Heart left ventricle (tissue), 16 donors: ENCODE measurements at regions not wholly inside any gene's neighbourhood (a gene's known extent, or its start where the extent isn't known, plus 50 kb on each side); places are given as distances from the start of the nearest gene placed in this dataset.

ENCODE experiments used
- ATAC-seq, 4 donors: fragments of 200-7000 bp; cut with Tn5 transposase; one replicate each; pipeline ENCODE4 v1.9.1; 2020 to 2022; ENCODE audit warnings: moderate library complexity in 4 of 4, mild to moderate bottlenecking in 3 of 4, moderate number of reproducible peaks in 1 of 4
- DNase-seq, 5 donors: peaks; one replicate each; pipeline ENCODE4 v3.0.0-alpha.2; 2020
- H3K27ac ChIP-seq, 12 donors: fragments of 200-600 bp; sonication (generic) in 4 of 12; one replicate each; pipeline versions ENCODE4 v1.5.0 to v1.8.0; 2016 to 2022; ENCODE audit warnings: mild to moderate bottlenecking in 2 of 12
- H3K27me3 ChIP-seq, 9 donors: fragments of 200-600 bp; sonication (generic) in 2 of 9; one replicate each; pipeline versions ENCODE4 v1.5.1 to v1.8.0; 2016 to 2022; ENCODE audit warnings: mild to moderate bottlenecking in 3 of 9
- H3K36me3 ChIP-seq, 9 donors: fragments of 200-600 bp; sonication (generic) in 2 of 9; one replicate each; pipeline versions ENCODE4 v1.5.0 to v1.8.0; 2018 to 2022; ENCODE audit warnings: mild to moderate bottlenecking in 2 of 9
- H3K4me1 ChIP-seq, 12 donors: fragments of 200-600 bp; sonication (generic) in 4 of 12; one replicate each; pipeline versions ENCODE4 v1.5.0 to v1.8.0; 2016 to 2022; ENCODE audit warnings: mild to moderate bottlenecking in 3 of 12
- H3K4me3 ChIP-seq, 12 donors: fragments of 200-600 bp; sonication (generic) in 4 of 12; one replicate each; pipeline versions ENCODE4 v1.5.0 to v1.8.0; 2017 to 2022; ENCODE audit warnings: mild to moderate bottlenecking in 9 of 12, moderate library complexity in 4 of 12
- H3K9me3 ChIP-seq, 12 donors: fragments of 200-600 bp; sonication (generic) in 4 of 12; one replicate each; pipeline versions ENCODE4 v1.5.0 to v1.8.0; 2016 to 2022; ENCODE audit warnings: mild to moderate bottlenecking in 1 of 12
- POLR2A ChIP-seq, 2 donors: fragments of 450-650 bp; IDR thresholded peaks; one replicate each; pipeline ENCODE4 v1.6.1; 2017; ENCODE audit warnings: antibody characterized with exemption in 2 of 2, mild to moderate bottlenecking in 2 of 2, moderate library complexity in 2 of 2
- WGBS, 4 donors: extraction: QIAGEN DNeasy Blood & Tissue Kit in 2 of 4; methylation state at CpG; one replicate each; pipeline versions ENCODE4 v1.1.5 to v1.1.7; 2013 to 2018; 5-methylcytosine and 5-hydroxymethylcytosine counted together
- intact Hi-C, 10 donors: fragments of 100-400 bp; cut with DNase I; formaldehyde crosslinking; loops; one replicate each; pipeline versions ENCODE4 v1.11.1 to v1.14.2; 2022
- TF ChIP-seq, protein P1 (sequence below), 12 donors: fragments of 200-600 bp; sonication (generic) in 4 of 12; IDR thresholded peaks; one replicate each; pipeline versions ENCODE4 v1.5.0 to v1.8.0; 2018 to 2022; ENCODE audit warnings: antibody characterized with exemption in 12 of 12, mild to moderate bottlenecking in 5 of 12
- donor health status: ischemic (EF 13 %, LVEDD 7.1; RV severe dilation, severe dysfunction).
- donor health status: healthy with polysubstance abuse.
- donor health status: DM: no; HTN: yes; CAD: no.
- donor health status: DM: no; HTN: no; CAD: no.
- donor health status: ischemic (EF 25% LVEDD 6.9; RV normal size, moderate dysfunction).
- donor health status: ischemic (EF 25% LVEDD 5.7; RV mildly dilated, moderate dysfunction).
- donor health status: healthy.
- donor health status: DM: yes; HTN: yes; CAD: no.
- donor health status: ischemic (EF 35%, LVEDD 5.7; RV mildly dilated, moderate dysfunction).
- donor health status: nonischemic (EF 11% LVEDD 7.7; RV severe dilation, severe dysfunction).
- donor health status: DM: yes; HTN: yes; CAD: no.
- donor health status: PGD.
- donor health status: ischemic (EF 29% LVEDD 5.4; RV normal size, mild dysfunction).
- donor health status: nonischemic (EF 23%, LVEDD 6.1; RV moderate dilation, normal function).

DNA sequence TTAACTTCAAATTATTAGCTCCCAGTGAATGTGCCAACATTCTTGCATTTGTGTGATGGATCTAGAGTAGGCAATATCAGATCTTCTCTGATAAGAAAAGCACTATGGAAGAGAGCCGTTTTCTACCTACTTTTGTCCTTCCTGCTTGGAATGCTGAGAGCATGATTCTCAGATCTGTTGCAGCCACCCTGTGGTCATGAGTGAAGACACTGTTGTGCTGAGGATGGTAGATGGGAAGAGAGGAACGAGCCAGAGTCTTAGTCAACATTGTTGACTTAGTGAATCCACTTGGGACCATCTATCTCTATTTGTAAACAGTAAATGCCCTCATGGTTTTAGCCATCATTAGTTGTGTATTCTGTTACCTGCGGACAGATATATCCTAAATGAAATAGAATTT lies 202.6 kb downstream of the CD109 start:
- intact Hi-C loops, result no loop called here

DNA sequence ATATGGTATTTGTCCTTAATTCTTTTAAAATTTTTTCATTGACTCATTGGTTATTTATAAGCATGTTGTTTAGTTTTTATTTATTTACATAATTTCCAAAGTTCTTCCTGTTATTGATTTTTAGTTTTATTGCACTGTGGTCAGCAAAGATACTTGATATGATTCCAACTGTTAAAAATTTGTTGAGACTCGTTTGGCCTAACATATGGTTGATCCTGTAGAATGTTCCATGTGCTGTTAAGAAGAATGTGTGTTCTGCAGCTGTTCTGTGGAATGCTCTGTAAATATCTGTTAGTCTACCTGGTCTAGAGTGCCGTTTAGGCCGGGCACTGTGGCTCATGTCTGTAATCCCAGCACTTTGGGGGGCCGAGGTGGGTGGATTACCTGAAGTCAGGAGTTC lies 197.7 kb downstream of the CD109 start:
- H3K36me3 ChIP-seq, result no peaks in the 10 kb centered on the region
- H3K4me3 ChIP-seq, result no peak overlapping the region
- no peak overlapping the region for H3K27ac ChIP-seq
- no peak for TF ChIP-seq POLR2A (IDR thresholded peaks at IDR 0.05)
- TF ChIP-seq, protein P1, sequence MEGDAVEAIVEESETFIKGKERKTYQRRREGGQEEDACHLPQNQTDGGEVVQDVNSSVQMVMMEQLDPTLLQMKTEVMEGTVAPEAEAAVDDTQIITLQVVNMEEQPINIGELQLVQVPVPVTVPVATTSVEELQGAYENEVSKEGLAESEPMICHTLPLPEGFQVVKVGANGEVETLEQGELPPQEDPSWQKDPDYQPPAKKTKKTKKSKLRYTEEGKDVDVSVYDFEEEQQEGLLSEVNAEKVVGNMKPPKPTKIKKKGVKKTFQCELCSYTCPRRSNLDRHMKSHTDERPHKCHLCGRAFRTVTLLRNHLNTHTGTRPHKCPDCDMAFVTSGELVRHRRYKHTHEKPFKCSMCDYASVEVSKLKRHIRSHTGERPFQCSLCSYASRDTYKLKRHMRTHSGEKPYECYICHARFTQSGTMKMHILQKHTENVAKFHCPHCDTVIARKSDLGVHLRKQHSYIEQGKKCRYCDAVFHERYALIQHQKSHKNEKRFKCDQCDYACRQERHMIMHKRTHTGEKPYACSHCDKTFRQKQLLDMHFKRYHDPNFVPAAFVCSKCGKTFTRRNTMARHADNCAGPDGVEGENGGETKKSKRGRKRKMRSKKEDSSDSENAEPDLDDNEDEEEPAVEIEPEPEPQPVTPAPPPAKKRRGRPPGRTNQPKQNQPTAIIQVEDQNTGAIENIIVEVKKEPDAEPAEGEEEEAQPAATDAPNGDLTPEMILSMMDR (IDR thresholded peaks at IDR 0.05), result no peak
- ATAC-seq, result no peak
- H3K4me1 ChIP-seq, result no peaks in the 10 kb centered on the region
- no peaks in the 10 kb centered on the region for H3K27me3 ChIP-seq
- DNase-seq, result no peak
- H3K9me3 ChIP-seq, result peaks cover 0 to 5% (median 0%) of the 10 kb centered on the region in 12 donors
- 60 to 83% (median 72%) methylated on average over 4 of the region's 4 CpGs for WGBS, 4 donors
- intact Hi-C loops, result no loop called here

More for the DNA sequence above, 202.6 kb downstream of the CD109 start:
- DNase-seq (no peak), ATAC-seq (no peak)
- TF ChIP-seq POLR2A (IDR thresholded peaks at IDR 0.05), result no peak
- TF ChIP-seq, protein P1 (IDR thresholded peaks at IDR 0.05), result no peak
- Histone ChIP-seq H3K36me3 (no peaks in the 10 kb centered on the region), H3K27ac (no peak overlapping the region), H3K27me3 (no peaks in the 10 kb centered on the region), H3K9me3 (peaks cover 0 to 24% (median 13%) of the 10 kb centered on the region in 12 donors), H3K4me1 (no peaks in the 10 kb centered on the region), H3K4me3 (no peak overlapping the region)
- 65 to 71% (median 69%) methylated on average over 3 of the region's 3 CpGs for WGBS, 4 donors

DNA sequence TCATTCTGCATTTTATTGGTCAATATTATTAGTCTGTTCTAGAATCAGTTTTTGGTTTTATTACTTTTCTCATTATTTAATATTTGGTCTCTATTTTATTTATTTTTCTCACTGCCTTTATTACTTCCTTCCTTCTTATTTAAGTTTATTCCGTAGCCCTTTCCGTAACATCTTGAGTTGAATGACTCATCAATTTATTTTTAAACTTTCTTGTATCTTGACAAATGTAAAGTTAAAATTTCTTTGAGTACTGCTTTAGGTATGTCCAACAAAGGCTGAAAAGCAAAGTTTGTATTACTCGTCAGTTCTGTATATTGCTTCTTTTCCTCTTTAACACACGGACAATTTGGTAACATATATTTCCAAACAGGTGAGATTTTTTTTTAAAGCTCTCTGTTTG lies 192.0 kb downstream of the CD109 start:
- intact Hi-C loops, result no loop called here
- peaks cover 0 to 5% (median 0%) of the 10 kb centered on the region in 12 donors for H3K9me3 ChIP-seq

DNA sequence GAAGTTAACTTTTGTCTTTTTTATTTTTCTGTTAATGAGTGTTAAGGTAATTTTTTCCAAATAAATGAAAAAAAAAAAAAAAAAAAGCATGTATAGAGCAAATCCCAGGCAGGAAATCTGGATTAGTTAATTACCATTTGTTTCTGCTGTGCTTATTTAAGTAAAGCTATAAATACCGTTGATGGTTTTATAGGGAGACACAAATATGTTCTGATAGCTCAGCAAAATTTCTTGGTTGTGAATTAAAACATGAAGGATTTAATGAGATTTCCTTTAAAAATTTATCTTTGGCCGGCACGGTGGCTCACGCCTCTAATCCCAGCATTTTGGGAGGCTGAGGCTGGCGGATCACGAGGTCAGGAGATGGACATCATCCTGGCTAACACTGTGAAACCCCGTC lies 189.4 kb downstream of the CD109 start:
- intact Hi-C loops, result no loop called here
- H3K4me1 ChIP-seq, result peaks cover 0 to 2% (median 0%) of the 10 kb centered on the region in 12 donors
- no peaks in the 10 kb centered on the region for H3K36me3 ChIP-seq
- H3K27me3 ChIP-seq, result no peaks in the 10 kb centered on the region
- 80 to 87% (median 86%) methylated on average over 7 of the region's 7 CpGs; no CpG with 5 or more reads in 1 of the 4 donors for WGBS, 4 donors
- no peaks in the 10 kb centered on the region for H3K9me3 ChIP-seq
- ATAC-seq (no peak), DNase-seq (no peak)
- no peak overlapping the region for H3K27ac ChIP-seq
- H3K4me3 ChIP-seq, result no peak overlapping the region
- TF ChIP-seq, protein P1 (IDR thresholded peaks at IDR 0.05), result no peak
- no peak for TF ChIP-seq POLR2A (IDR thresholded peaks at IDR 0.05)

More for the DNA sequence above, 192.0 kb downstream of the CD109 start:
- H3K27me3 ChIP-seq, result no peaks in the 10 kb centered on the region
- ATAC-seq (no peak), DNase-seq (no peak)
- no peak overlapping the region for H3K4me3 ChIP-seq
- WGBS, 4 donors, result 72 to 81% (median 75%) methylated on average over 4 of the region's 4 CpGs; no CpG with 5 or more reads in 1 of the 4 donors
- TF ChIP-seq, protein P1 (IDR thresholded peaks at IDR 0.05), result no peak
- no peak for TF ChIP-seq POLR2A (IDR thresholded peaks at IDR 0.05)
- no peaks in the 10 kb centered on the region for H3K4me1 ChIP-seq
- no peaks in the 10 kb centered on the region for H3K36me3 ChIP-seq
- H3K27ac ChIP-seq, result no peak overlapping the region
